ENCODE measurements at regions not wholly inside any gene's neighbourhood (a gene's known extent, or its start where the extent isn't known, plus 50 kb on each side); places are given as distances from the start of the nearest gene placed in this dataset.

DNA sequence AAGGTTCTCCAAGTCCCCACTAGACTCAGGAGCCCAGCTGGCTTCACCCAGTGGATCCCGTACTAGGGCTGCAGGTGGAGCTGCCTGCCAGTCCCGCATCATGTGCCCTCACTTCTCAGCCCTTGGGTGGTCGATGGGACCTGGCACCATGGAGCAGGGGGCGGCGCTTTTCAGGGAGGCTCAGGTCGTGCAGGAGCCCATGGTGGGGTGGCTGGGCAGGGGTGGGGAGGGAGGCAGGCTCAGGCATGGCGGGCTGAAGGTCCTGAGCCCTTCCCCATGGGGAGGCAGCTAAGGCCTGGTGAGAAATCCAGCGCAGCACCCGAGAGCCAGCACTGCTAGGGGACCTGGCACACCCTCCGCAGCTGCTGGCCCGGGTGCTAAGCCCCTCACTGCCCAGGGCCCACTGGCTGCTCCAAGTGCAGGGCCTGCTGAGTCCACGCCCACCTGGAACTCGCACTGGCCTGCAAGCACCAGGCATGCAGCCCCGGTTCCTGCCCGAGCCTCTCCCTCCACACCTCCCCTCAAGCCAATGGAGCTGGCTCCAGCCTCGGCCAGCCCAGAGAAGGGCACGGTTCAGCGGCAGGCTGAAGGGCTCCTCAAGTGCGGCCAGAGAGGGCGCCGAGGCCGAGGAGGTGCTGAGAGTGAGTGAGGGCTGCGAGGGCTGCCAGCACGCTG lies 72.7 kb upstream of the SLIT2 start:
- ChIA-PET CTCF (no interaction called here), POLR2A (no interaction called here)
- TF ChIP-seq EP300 (IDR thresholded peaks at IDR 0.05; ENCODE audit: borderline replicate concordance in 1 of 2, low read depth in 1 of 2, low read length in 1 of 2) (no peak), FOXJ3 (CRISPR knock-in tag; IDR thresholded peaks at IDR 0.05) (no peak), FOSL2 (IDR thresholded peaks at IDR 0.05; ENCODE audit: borderline replicate concordance, low read depth) (no peak), ELF1 (IDR thresholded peaks at IDR 0.05) (no peak), MXI1 (IDR thresholded peaks at IDR 0.05; ENCODE audit: low read depth, low read length) (no peak), NRF1 (IDR thresholded peaks at IDR 0.05; ENCODE audit: low read depth, low read length) (no peak), CHD2 (IDR thresholded peaks at IDR 0.05; ENCODE audit: low read length, partially characterized antibody) (no peak), GABPA (IDR thresholded peaks at IDR 0.05; ENCODE audit: low read depth) (no peak), RCOR1 (IDR thresholded peaks at IDR 0.05; ENCODE audit: low read length) (no peak), POLR2AphosphoS5 (IDR thresholded peaks at IDR 0.05; ENCODE audit: low read depth, low read length) (no peak), TEAD4 (IDR thresholded peaks at IDR 0.05; ENCODE audit: borderline replicate concordance, insufficient read depth) (no peak), NFIC (IDR thresholded peaks at IDR 0.05; ENCODE audit: borderline replicate concordance) (no peak)
- TF ChIP-seq, protein P1, sequence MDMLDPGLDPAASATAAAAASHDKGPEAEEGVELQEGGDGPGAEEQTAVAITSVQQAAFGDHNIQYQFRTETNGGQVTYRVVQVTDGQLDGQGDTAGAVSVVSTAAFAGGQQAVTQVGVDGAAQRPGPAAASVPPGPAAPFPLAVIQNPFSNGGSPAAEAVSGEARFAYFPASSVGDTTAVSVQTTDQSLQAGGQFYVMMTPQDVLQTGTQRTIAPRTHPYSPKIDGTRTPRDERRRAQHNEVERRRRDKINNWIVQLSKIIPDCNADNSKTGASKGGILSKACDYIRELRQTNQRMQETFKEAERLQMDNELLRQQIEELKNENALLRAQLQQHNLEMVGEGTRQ (IDR thresholded peaks at IDR 0.05; ENCODE audit: borderline replicate concordance, low read depth, low read length), result no peak
- TF ChIP-seq, protein P2, sequence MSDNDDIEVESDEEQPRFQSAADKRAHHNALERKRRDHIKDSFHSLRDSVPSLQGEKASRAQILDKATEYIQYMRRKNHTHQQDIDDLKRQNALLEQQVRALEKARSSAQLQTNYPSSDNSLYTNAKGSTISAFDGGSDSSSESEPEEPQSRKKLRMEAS (IDR thresholded peaks at IDR 0.05; ENCODE audit: low read depth), result no peak
- TF ChIP-seq, protein P3, sequence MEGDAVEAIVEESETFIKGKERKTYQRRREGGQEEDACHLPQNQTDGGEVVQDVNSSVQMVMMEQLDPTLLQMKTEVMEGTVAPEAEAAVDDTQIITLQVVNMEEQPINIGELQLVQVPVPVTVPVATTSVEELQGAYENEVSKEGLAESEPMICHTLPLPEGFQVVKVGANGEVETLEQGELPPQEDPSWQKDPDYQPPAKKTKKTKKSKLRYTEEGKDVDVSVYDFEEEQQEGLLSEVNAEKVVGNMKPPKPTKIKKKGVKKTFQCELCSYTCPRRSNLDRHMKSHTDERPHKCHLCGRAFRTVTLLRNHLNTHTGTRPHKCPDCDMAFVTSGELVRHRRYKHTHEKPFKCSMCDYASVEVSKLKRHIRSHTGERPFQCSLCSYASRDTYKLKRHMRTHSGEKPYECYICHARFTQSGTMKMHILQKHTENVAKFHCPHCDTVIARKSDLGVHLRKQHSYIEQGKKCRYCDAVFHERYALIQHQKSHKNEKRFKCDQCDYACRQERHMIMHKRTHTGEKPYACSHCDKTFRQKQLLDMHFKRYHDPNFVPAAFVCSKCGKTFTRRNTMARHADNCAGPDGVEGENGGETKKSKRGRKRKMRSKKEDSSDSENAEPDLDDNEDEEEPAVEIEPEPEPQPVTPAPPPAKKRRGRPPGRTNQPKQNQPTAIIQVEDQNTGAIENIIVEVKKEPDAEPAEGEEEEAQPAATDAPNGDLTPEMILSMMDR (IDR thresholded peaks at IDR 0.05), result no peak
- TF ChIP-seq, protein P4, sequence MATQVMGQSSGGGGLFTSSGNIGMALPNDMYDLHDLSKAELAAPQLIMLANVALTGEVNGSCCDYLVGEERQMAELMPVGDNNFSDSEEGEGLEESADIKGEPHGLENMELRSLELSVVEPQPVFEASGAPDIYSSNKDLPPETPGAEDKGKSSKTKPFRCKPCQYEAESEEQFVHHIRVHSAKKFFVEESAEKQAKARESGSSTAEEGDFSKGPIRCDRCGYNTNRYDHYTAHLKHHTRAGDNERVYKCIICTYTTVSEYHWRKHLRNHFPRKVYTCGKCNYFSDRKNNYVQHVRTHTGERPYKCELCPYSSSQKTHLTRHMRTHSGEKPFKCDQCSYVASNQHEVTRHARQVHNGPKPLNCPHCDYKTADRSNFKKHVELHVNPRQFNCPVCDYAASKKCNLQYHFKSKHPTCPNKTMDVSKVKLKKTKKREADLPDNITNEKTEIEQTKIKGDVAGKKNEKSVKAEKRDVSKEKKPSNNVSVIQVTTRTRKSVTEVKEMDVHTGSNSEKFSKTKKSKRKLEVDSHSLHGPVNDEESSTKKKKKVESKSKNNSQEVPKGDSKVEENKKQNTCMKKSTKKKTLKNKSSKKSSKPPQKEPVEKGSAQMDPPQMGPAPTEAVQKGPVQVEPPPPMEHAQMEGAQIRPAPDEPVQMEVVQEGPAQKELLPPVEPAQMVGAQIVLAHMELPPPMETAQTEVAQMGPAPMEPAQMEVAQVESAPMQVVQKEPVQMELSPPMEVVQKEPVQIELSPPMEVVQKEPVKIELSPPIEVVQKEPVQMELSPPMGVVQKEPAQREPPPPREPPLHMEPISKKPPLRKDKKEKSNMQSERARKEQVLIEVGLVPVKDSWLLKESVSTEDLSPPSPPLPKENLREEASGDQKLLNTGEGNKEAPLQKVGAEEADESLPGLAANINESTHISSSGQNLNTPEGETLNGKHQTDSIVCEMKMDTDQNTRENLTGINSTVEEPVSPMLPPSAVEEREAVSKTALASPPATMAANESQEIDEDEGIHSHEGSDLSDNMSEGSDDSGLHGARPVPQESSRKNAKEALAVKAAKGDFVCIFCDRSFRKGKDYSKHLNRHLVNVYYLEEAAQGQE (IDR thresholded peaks at IDR 0.05; ENCODE audit: low read depth, low read length), result no peak
- Histone ChIP-seq H3K4me2 (no peak overlapping the region), H3F3A (replicated peaks; ENCODE audit: insufficient read depth) (no peaks in the 10 kb centered on the region), H3K4me3 (ENCODE audit: low read depth in 2 of 2, low read length in 1 of 2) (no peak overlapping the region), H3K9ac (no peak overlapping the region), H3K27me3 (ENCODE audit: insufficient read depth) (no peaks in the 10 kb centered on the region), H4K20me1 (ENCODE audit: insufficient read depth) (no peaks in the 10 kb centered on the region), H3K9me3 (0 out of 2 replicates have a peak, but pooled peaks cover 7% of the 10 kb centered on the region), H2AFZ (ENCODE audit: low read depth) (no peak overlapping the region), H3K36me3 (replicated peaks in 1 of 2; ENCODE audit: control insufficient read depth in 1 of 2, insufficient read depth in 2 of 2, low read length in 1 of 2) (peaks cover 0 to 3% of the 10 kb centered on the region in 2 experiments), H3K27ac (ENCODE audit: low read depth in 2 of 2, low read length in 1 of 2) (no peak overlapping the region), H3K9me2 (no peaks in the 10 kb centered on the region), H3K79me2 (ENCODE audit: insufficient read depth) (no peaks in the 10 kb centered on the region), H3K4me1 (ENCODE audit: control insufficient read depth in 1 of 2, insufficient read depth in 2 of 2, low read depth in 1 of 2, low read length in 1 of 2) (no peaks in the 10 kb centered on the region)
- 75% methylated on average over 11 of the region's 24 CpGs for WGBS (ENCODE audit: low lambda C conversion rate)
- DNase-seq, result no peak

All from SK-N-SH (cell line).